Endothelial cell of umbilical vein (primary cell): ENCODE measurements at regions not wholly inside any gene's neighbourhood (a gene's known extent, or its start where the extent isn't known, plus 50 kb on each side); places are given as distances from the start of the nearest gene placed in this dataset.
A peak's percentile ranks its signal among the peaks of the same experiment; 100 is the strongest.

ENCODE experiments used
- BruUV-seq: library from RNA; stranded (reverse); fragments of 400-500 nt; replicated peaks from 2 replicates; lab custom pipeline; 2021; lab: Mats Ljungman, UMichigan
- CTCF ChIA-PET: fragments of 300-600, 350-600 bp; sonication (Branson Sonifier 250); formaldehyde crosslinking; loops from one replicate; lab custom pipeline; 2021; ENCODE audit warnings: antibody characterized with exemption, inconsistent platforms; lab: Charles Lee
- POLR2A ChIA-PET: fragments of 300-600, 350-600 bp; sonication (Branson Sonifier 250); formaldehyde crosslinking; loops from one replicate; lab custom pipeline; 2021; ENCODE audit warnings: antibody characterized with exemption, inconsistent platforms; lab: Charles Lee
- DNase-seq: peaks from one replicate; pipeline ENCODE4 v3.0.0-alpha.2; 2011; ENCODE audit warnings: low read depth, low spot score
- FAIRE-seq: peaks from 2 replicates; lab custom pipeline; 2011; peaks lifted over from hg19 to GRCh38; lab: Jason Lieb, UNC
- H2AFZ ChIP-seq: 2 replicates; pipeline ENCODE4 v1.6.0; 2012; ENCODE audit warnings: low read depth, low read length, control low read depth, inconsistent platforms
- H3K27ac ChIP-seq: 2 replicates; pipeline ENCODE4 v1.5.1; 2011; ENCODE audit warnings: low read depth, mild to moderate bottlenecking, control low read depth, low read length, moderate library complexity; ENCODE audit not compliant: insufficient read depth
- H3K27me3 ChIP-seq, 2 experiments: 2 replicates each; pipeline versions ENCODE4 v1.6.0 to v1.6.1; 2011; ENCODE audit warnings: low read length in 2 of 2, mixed read lengths in 1 of 2; ENCODE audit not compliant: control insufficient read depth in 2 of 2, insufficient read depth in 2 of 2
- H3K36me3 ChIP-seq, 2 experiments: 2 replicates in 1 of 2; 3 replicates in 1 of 2; pipeline ENCODE4 v1.5.1; 2011; ENCODE audit warnings: low read length in 2 of 2, mild to moderate bottlenecking in 1 of 2, moderate library complexity in 1 of 2; ENCODE audit not compliant: control insufficient read depth in 2 of 2, insufficient read depth in 2 of 2; ENCODE audit errors: extremely low read depth in 1 of 2
- H3K4me1 ChIP-seq: 3 replicates; pipeline ENCODE4 v1.5.1; 2011; ENCODE audit warnings: mild to moderate bottlenecking, low read length; ENCODE audit not compliant: control insufficient read depth, insufficient read depth; ENCODE audit errors: extremely low read depth
- H3K4me2 ChIP-seq: 2 replicates; pipeline ENCODE4 v1.6.1; 2011; ENCODE audit warnings: low read length, control low read depth, mixed read lengths; ENCODE audit not compliant: insufficient read depth
- H3K4me3 ChIP-seq, 3 experiments: fragments of 200-600 bp in 1 of 3; sonication (generic), shearing (Covaris generic) in 1 of 3; replicated peaks in 1 of 3; 2 replicates each; pipeline ENCODE4 v1.5.1; 2011 to 2016; ENCODE audit warnings: control low read depth in 3 of 3, low read length in 3 of 3, mild to moderate bottlenecking in 2 of 3, inconsistent platforms in 1 of 3, low read depth in 1 of 3, moderate library complexity in 1 of 3; ENCODE audit not compliant: insufficient read depth in 1 of 3
- H3K79me2 ChIP-seq: 2 replicates; pipeline ENCODE4 v1.6.0; 2012; ENCODE audit warnings: low read length, inconsistent platforms; ENCODE audit not compliant: control insufficient read depth, insufficient read depth
- H3K9ac ChIP-seq: replicated peaks from 2 replicates; pipeline ENCODE3; 2011; ENCODE audit warnings: low read length, control low read depth; ENCODE audit not compliant: insufficient read depth; ENCODE audit errors: extremely low read depth
- H3K9me1 ChIP-seq: replicated peaks from 3 replicates; pipeline ENCODE4 v1.6.0; 2011; ENCODE audit warnings: mild to moderate bottlenecking, low read length; ENCODE audit not compliant: control insufficient read depth, insufficient read depth; ENCODE audit errors: extremely low read depth
- H3K9me3 ChIP-seq: replicated peaks from 2 replicates; pipeline ENCODE4 v1.5.1; 2012; ENCODE audit warnings: low read length, inconsistent platforms; ENCODE audit not compliant: control insufficient read depth, insufficient read depth
- H4K20me1 ChIP-seq: replicated peaks from 2 replicates; pipeline ENCODE3; 2011; ENCODE audit warnings: mild to moderate bottlenecking, low read length; ENCODE audit not compliant: control insufficient read depth, insufficient read depth; ENCODE audit errors: extremely low read depth
- CTCF ChIP-seq, 2 donors: IDR thresholded peaks; 1 replicate in 1 of 2; 2 replicates in 1 of 2; pipeline ENCODE4 v1.5.1; 2011; ENCODE audit warnings: low read length in 2 of 2, mild to moderate bottlenecking in 2 of 2, moderate library complexity in 2 of 2, control low read depth in 1 of 2, inconsistent platforms in 1 of 2, low read depth in 1 of 2; ENCODE audit not compliant: insufficient read depth in 1 of 2; ENCODE audit errors: extremely low read depth in 1 of 2
- GATA2 ChIP-seq: IDR thresholded peaks from 2 replicates; pipeline ENCODE4 v1.7.0; 2011; ENCODE audit warnings: low read depth, mild to moderate bottlenecking, moderate library complexity, mixed read lengths, low read length; ENCODE audit not compliant: insufficient read length, insufficient read depth
- dilution Hi-C: fragments of 300-500 bp; cut with MboI; formaldehyde crosslinking; loops from one replicate; pipeline ENCODE4 v1.15.0; 2019; ENCODE audit warnings: low sequenced_read_pairs; ENCODE audit not compliant: extremely low pct_ligation_motif_present
- intact Hi-C: fragments of 100-400 bp; cut with micrococcal nuclease; formaldehyde crosslinking; loops from one replicate; pipeline ENCODE4 v1.10.0; 2022

GRCh38 chr16:87550495-87550961, 51.8 kb upstream of the JPH3 start:
- CTCF ChIA-PET = interaction anchor here (0.8 to 2.0 kb wide), 8 partner anchors 8 to 219 kb away, joined by 3 to 11 read pairs (median 4); no protein-coding TSS in a partner anchor
- FAIRE-seq = no peak
- dilution Hi-C loops = no loop called here

More at GRCh38 chr16:87550495-87550961, 51.8 kb upstream of the JPH3 start:
- TF ChIP-seq GATA2 = no peak
- peak; percentile 89 to 95 for TF ChIP-seq CTCF (IDR thresholded peaks at IDR 0.05; ENCODE audit: extremely low read depth in 1 of 2, insufficient read depth in 1 of 2, low read depth in 1 of 2, low read length in 2 of 2)
- no peak overlapping the region for H2AFZ ChIP-seq
- H4K20me1 ChIP-seq = no peaks in the 10 kb centered on the region
- BruUV-seq = no TSS peak
- no peaks in the 10 kb centered on the region for H3K9me1 ChIP-seq
- H3K4me3 ChIP-seq = no peak overlapping the region
- H3K4me2 ChIP-seq = no peak overlapping the region
- H3K27ac ChIP-seq = no peak overlapping the region
- no peaks in the 10 kb centered on the region for H3K9me3 ChIP-seq
- H3K36me3 ChIP-seq = no peaks in the 10 kb centered on the region
- H3K4me1 ChIP-seq = no peaks in the 10 kb centered on the region
- no peaks in the 10 kb centered on the region for H3K79me2 ChIP-seq
- POLR2A ChIA-PET = no interaction called here
- intact Hi-C loops = loop anchor here (1.0 to 2.0 kb wide), 3 partner anchors 86 to 219 kb away; no protein-coding TSS in a partner anchor
- peaks cover 0 to 2% of the 10 kb centered on the region in 2 experiments for H3K27me3 ChIP-seq
- no peak for DNase-seq
- no peak overlapping the region for H3K9ac ChIP-seq
